ENCODE measurements at regions not wholly inside any gene's neighbourhood (a gene's known extent, or its start where the extent isn't known, plus 50 kb on each side); places are given as distances from the start of the nearest gene placed in this dataset.

DNA sequence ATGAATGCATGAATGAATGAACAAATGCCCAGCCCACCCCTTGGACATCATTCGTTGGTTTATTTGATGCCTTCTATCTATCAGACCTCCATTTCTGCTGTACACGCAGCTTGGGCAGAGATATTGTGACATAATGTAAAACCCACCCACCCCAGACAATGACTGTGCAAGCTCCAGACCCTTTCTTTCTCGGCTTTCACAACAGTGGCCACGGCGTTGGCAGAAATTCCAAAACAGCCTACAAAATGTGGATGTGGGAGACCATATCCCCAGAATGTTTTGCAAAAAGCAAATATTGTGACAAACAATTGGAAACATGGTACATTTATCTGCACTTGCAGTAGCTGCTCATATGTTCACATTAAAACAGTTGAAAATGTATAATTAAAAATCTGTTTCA lies 162.0 kb upstream of the MAFB start:
- TF ChIP-seq, protein P1, sequence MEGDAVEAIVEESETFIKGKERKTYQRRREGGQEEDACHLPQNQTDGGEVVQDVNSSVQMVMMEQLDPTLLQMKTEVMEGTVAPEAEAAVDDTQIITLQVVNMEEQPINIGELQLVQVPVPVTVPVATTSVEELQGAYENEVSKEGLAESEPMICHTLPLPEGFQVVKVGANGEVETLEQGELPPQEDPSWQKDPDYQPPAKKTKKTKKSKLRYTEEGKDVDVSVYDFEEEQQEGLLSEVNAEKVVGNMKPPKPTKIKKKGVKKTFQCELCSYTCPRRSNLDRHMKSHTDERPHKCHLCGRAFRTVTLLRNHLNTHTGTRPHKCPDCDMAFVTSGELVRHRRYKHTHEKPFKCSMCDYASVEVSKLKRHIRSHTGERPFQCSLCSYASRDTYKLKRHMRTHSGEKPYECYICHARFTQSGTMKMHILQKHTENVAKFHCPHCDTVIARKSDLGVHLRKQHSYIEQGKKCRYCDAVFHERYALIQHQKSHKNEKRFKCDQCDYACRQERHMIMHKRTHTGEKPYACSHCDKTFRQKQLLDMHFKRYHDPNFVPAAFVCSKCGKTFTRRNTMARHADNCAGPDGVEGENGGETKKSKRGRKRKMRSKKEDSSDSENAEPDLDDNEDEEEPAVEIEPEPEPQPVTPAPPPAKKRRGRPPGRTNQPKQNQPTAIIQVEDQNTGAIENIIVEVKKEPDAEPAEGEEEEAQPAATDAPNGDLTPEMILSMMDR (IDR thresholded peaks at IDR 0.05 in 8 of 11, conservative IDR thresholded peaks at IDR 0.05 in 3 of 11) = no peak
- TF ChIP-seq POLR2AphosphoS5 (IDR thresholded peaks at IDR 0.05) = no peak

Measured in spleen (tissue), 7 donors.